Coronary artery (tissue), 2 donors: ENCODE measurements at regions not wholly inside any gene's neighbourhood (a gene's known extent, or its start where the extent isn't known, plus 50 kb on each side); places are given as distances from the start of the nearest gene placed in this dataset.

ENCODE experiments used
- DNase-seq: peaks from one replicate; pipeline ENCODE4 v3.0.0-alpha.2; 2017; ENCODE audit warnings: low spot score
- H3K27ac ChIP-seq, 2 donors: fragments of 200-600 bp; sonication (generic); one replicate each; pipeline ENCODE4 v1.5.1; 2016 to 2019
- H3K4me3 ChIP-seq: fragments of 200-600 bp; sonication (generic); 2 replicates; pipeline ENCODE4 v1.5.1; 2016; ENCODE audit warnings: mild to moderate bottlenecking, moderate library complexity
- CTCF ChIP-seq: fragments of 200-600 bp; sonication (generic); IDR thresholded peaks from one replicate; pipeline ENCODE4 v1.5.1; 2019; ENCODE audit warnings: antibody characterized with exemption

- H3K4me3 ChIP-seq = no peak overlapping the region
- DNase-seq = no peak
- H3K27ac ChIP-seq = no peak overlapping the region
- TF ChIP-seq CTCF = no peak
These were observed 752.4 kb upstream of the COX7C start for GRCh38 chr5:85865296-85865695.

GRCh38 chr5:85868070-85868469 lies 749.7 kb upstream of the COX7C start:
- TF ChIP-seq CTCF = no peak
- H3K4me3 ChIP-seq = no peak overlapping the region
- no peak for DNase-seq
- no peak overlapping the region for H3K27ac ChIP-seq

GRCh38 chr5:85893996-85894395 lies 723.7 kb upstream of the COX7C start:
- TF ChIP-seq CTCF = no peak
- DNase-seq = no peak
- Histone ChIP-seq H3K4me3 (no peak overlapping the region), H3K27ac (no peak overlapping the region)

GRCh38 chr5:85896514-85896913 lies 721.2 kb upstream of the COX7C start:
- no peak for TF ChIP-seq CTCF
- no peak for DNase-seq
- H3K4me3 ChIP-seq = no peak overlapping the region
- H3K27ac ChIP-seq = no peak overlapping the region

- H3K4me3 ChIP-seq = no peak overlapping the region
- no peak for TF ChIP-seq CTCF
- no peak for DNase-seq
- no peak overlapping the region for H3K27ac ChIP-seq
These were observed 711.3 kb upstream of the COX7C start for GRCh38 chr5:85906460-85906859.

- no peak for TF ChIP-seq CTCF
- Histone ChIP-seq H3K27ac (no peak overlapping the region), H3K4me3 (no peak overlapping the region)
- DNase-seq = no peak
These were observed 707.4 kb upstream of the COX7C start for GRCh38 chr5:85910335-85910734.

- TF ChIP-seq CTCF = no peak
- Histone ChIP-seq H3K4me3 (no peak overlapping the region), H3K27ac (no peak overlapping the region)
- peak; percentile 52 for DNase-seq
These were observed 696.8 kb upstream of the COX7C start for GRCh38 chr5:85920984-85921383.
